ENCODE measurements at regions not wholly inside any gene's neighbourhood (a gene's known extent, or its start where the extent isn't known, plus 50 kb on each side); places are given as distances from the start of the nearest gene placed in this dataset.

- Histone ChIP-seq H4K20me1 (ENCODE audit: control insufficient read depth, insufficient read depth, insufficient read length) (no peaks in the 10 kb centered on the region), H2AFZ (ENCODE audit: low read length) (no peak overlapping the region), H4K91ac (ENCODE audit: insufficient read length, low read depth, low read length) (no peak overlapping the region), H2AK5ac (ENCODE audit: insufficient read length, low read length) (no peak overlapping the region), H2BK5ac (ENCODE audit: insufficient read length, low read length) (no peak overlapping the region), H3K23ac (ENCODE audit: insufficient read length, low read depth, low read length) (no peak overlapping the region), H3K9me3 (ENCODE audit: control insufficient read depth, low read depth, low read length) (no peaks in the 10 kb centered on the region), H3K27me3 (ENCODE audit: insufficient read depth, low read length) (no peaks in the 10 kb centered on the region), H2BK12ac (ENCODE audit: insufficient read length, low read depth, low read length) (no peak overlapping the region), H4K8ac (replicated peaks; ENCODE audit: insufficient read length, low read depth, low read length) (no peak overlapping the region), H2BK15ac (ENCODE audit: low read depth, low read length) (no peak overlapping the region), H3K27ac (ENCODE audit: insufficient read length, low read depth, low read length) (no peak overlapping the region), H3K9ac (ENCODE audit: extremely low read depth, insufficient read length, low read length) (no peak overlapping the region), H3K79me2 (ENCODE audit: insufficient read depth, low read length) (no peaks in the 10 kb centered on the region), H3K79me1 (ENCODE audit: insufficient read depth, low read depth, low read length, poor library complexity, severe bottlenecking) (no peaks in the 10 kb centered on the region), H4K5ac (ENCODE audit: insufficient read length, low read depth, low read length) (no peak overlapping the region), H3T11ph (ENCODE audit: low read length) (no peak overlapping the region), H3K14ac (ENCODE audit: insufficient read depth, low read length) (no peak overlapping the region), H3K18ac (ENCODE audit: insufficient read length, low read depth, low read length) (no peak overlapping the region), H2BK120ac (ENCODE audit: low read depth, low read length, poor library complexity, severe bottlenecking) (no peak overlapping the region), H3K4ac (ENCODE audit: low read depth, low read length) (no peak overlapping the region), H3K4me2 (ENCODE audit: insufficient read depth, insufficient read length, low read length) (no peak overlapping the region), H2BK20ac (ENCODE audit: low read depth, low read length, poor library complexity, severe bottlenecking) (no peak overlapping the region), H3K23me2 (ENCODE audit: insufficient read length, low read depth, low read length, poor library complexity, severe bottlenecking) (no peaks in the 10 kb centered on the region), H3K56ac (ENCODE audit: insufficient read length, low read depth, low read length) (no peak overlapping the region), H3K4me1 (ENCODE audit: insufficient read depth, low read length) (no peaks in the 10 kb centered on the region)
- no peak overlapping the region for H3K4me3 Mint-ChIP-seq
- no peaks in the 10 kb centered on the region; the same call in none of the 2 replicates for H3K27me3 Mint-ChIP-seq (ENCODE audit: low read depth)
- DNase-seq: no peak
- H3K9me3 Mint-ChIP-seq: no peaks in the 10 kb centered on the region
- H3K4me1 Mint-ChIP-seq: peaks cover 0 to 4% of the 10 kb centered on the region in 2 experiments; a peak in 1 of 4 replicates
- WGBS (ENCODE audit: extremely low coverage, insufficient read length, low lambda C conversion rate): no CpG with 5 or more reads among the region's 2 CpGs
- no peaks in the 10 kb centered on the region for H3K36me3 Mint-ChIP-seq (ENCODE audit: insufficient read depth in 1 of 3, low read depth in 3 of 3)
- no peak overlapping the region for H3K27ac Mint-ChIP-seq
- no peak for TF ChIP-seq CTCF (conservative IDR thresholded peaks at IDR 0.05)
Observed at GRCh38 chr5:10826971-10827370, 65.9 kb upstream of the DAP start.
